HG03378 (cell line): ENCODE measurements at regions not wholly inside any gene's neighbourhood (a gene's known extent, or its start where the extent isn't known, plus 50 kb on each side); places are given as distances from the start of the nearest gene placed in this dataset.
"Not testable (repeated sequence)": the region's sequence is repeated elsewhere in the genome, so short reads cannot be mapped to it uniquely, and the experiment has no call there.

ENCODE experiments used
- ATAC-seq: cut with Tn5 transposase; IDR thresholded peaks from one replicate; pipeline ENCODE4 v1.9.1; 2021; ENCODE audit warnings: mild to moderate bottlenecking, moderate library complexity; ENCODE audit not compliant: unreplicated experiment

- no peak for ATAC-seq
Observed at GRCh38 chr16:66121466-66121865, 245.0 kb upstream of the CDH5 start.

- ATAC-seq, result no peak
Observed at GRCh38 chr16:66120656-66121055, 245.8 kb upstream of the CDH5 start.

GRCh38 chr16:66116163-66117002 is 250.1 kb upstream of the CDH5 start:
- no peak for ATAC-seq

GRCh38 chr16:66115373-66115772 is 251.1 kb upstream of the CDH5 start:
- ATAC-seq, result no peak

- ATAC-seq, result no peak
Observed at GRCh38 chr16:66113223-66113622, 253.3 kb upstream of the CDH5 start.

GRCh38 chr16:66109677-66110076 is 256.8 kb upstream of the CDH5 start:
- no peak for ATAC-seq

- no peak for ATAC-seq
Observed at GRCh38 chr16:66107661-66108060, 258.8 kb upstream of the CDH5 start.

GRCh38 chr16:66103211-66103610 is 263.3 kb upstream of the CDH5 start:
- ATAC-seq, result no peak

GRCh38 chr16:66099306-66099705 is 267.2 kb upstream of the CDH5 start:
- no peak for ATAC-seq

- ATAC-seq, result no peak
Observed at GRCh38 chr16:66097751-66098150, 268.7 kb upstream of the CDH5 start.

- ATAC-seq, result no peak
Observed at GRCh38 chr16:66095676-66096075, 270.8 kb upstream of the CDH5 start.

GRCh38 chr16:66093191-66093590 is 273.3 kb upstream of the CDH5 start:
- ATAC-seq, result no peak

- no peak for ATAC-seq
Observed at GRCh38 chr16:66091471-66091891, 275.0 kb upstream of the CDH5 start.

- no peak for ATAC-seq
Observed at GRCh38 chr16:66088681-66089080, 277.8 kb upstream of the CDH5 start.

GRCh38 chr16:66087308-66087707 is 279.2 kb upstream of the CDH5 start:
- ATAC-seq, result no peak

GRCh38 chr16:66085651-66086050 is 280.8 kb upstream of the CDH5 start:
- ATAC-seq, result no peak

GRCh38 chr16:66084731-66085130 is 281.8 kb upstream of the CDH5 start:
- not testable (repeated sequence) for ATAC-seq

- no peak for ATAC-seq
Observed at GRCh38 chr16:66084306-66084705, 282.2 kb upstream of the CDH5 start.

GRCh38 chr16:66083171-66083570 is 283.3 kb upstream of the CDH5 start:
- no peak for ATAC-seq

- no peak for ATAC-seq
Observed at GRCh38 chr16:66082424-66082823, 284.1 kb upstream of the CDH5 start.

- ATAC-seq, result no peak
Observed at GRCh38 chr16:66081775-66082366, 284.6 kb upstream of the CDH5 start.

GRCh38 chr16:66079671-66080334 is 286.7 kb upstream of the CDH5 start:
- ATAC-seq, result no peak
